ENCODE measurements at regions not wholly inside any gene's neighbourhood (a gene's known extent, or its start where the extent isn't known, plus 50 kb on each side); places are given as distances from the start of the nearest gene placed in this dataset.

- Mint-ChIP-seq H3K27ac (ENCODE audit: unreplicated experiment) (no peak overlapping the region), H3K27me3 (ENCODE audit: low read depth) (no peaks in the 10 kb centered on the region), H3K9me3 (no peaks in the 10 kb centered on the region), H3K4me3 (no peak overlapping the region), H3K36me3 (ENCODE audit: low read depth) (no peaks in the 10 kb centered on the region), H3K4me1 (no peaks in the 10 kb centered on the region)
- TF ChIP-seq, protein P1, sequence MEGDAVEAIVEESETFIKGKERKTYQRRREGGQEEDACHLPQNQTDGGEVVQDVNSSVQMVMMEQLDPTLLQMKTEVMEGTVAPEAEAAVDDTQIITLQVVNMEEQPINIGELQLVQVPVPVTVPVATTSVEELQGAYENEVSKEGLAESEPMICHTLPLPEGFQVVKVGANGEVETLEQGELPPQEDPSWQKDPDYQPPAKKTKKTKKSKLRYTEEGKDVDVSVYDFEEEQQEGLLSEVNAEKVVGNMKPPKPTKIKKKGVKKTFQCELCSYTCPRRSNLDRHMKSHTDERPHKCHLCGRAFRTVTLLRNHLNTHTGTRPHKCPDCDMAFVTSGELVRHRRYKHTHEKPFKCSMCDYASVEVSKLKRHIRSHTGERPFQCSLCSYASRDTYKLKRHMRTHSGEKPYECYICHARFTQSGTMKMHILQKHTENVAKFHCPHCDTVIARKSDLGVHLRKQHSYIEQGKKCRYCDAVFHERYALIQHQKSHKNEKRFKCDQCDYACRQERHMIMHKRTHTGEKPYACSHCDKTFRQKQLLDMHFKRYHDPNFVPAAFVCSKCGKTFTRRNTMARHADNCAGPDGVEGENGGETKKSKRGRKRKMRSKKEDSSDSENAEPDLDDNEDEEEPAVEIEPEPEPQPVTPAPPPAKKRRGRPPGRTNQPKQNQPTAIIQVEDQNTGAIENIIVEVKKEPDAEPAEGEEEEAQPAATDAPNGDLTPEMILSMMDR (conservative IDR thresholded peaks at IDR 0.05): no peak
- DNase-seq (ENCODE audit: low read depth, low spot score): no peak
Observed at GRCh38 chrX:85454295-85454694, 74.8 kb upstream of the POF1B start.

DNA sequence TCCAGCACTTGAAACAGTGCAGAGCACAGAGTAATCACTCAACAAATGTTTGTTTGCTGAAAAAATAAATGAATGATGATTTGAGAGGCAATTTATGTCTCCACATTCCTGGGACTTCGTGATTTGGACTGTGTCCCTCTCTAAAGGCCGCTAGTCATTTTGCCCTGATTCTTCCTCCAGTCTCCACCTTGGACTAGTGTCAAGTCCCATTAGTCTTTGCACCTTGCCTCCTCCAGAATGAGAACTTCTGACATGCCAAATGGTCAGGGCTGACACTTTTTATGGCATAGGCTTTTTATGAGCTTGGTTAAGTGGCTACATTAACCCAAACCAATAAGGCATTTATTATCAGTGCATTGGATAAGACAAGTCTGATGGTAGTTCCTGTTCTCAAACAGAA, 65.1 kb upstream of the POF1B start:
- peaks cover 4% of the 10 kb centered on the region for H3K36me3 Mint-ChIP-seq (ENCODE audit: low read depth)
- no peak overlapping the region for H3K4me3 Mint-ChIP-seq
- H3K27me3 Mint-ChIP-seq (ENCODE audit: low read depth): no peaks in the 10 kb centered on the region
- H3K4me1 Mint-ChIP-seq: no peaks in the 10 kb centered on the region
- DNase-seq (ENCODE audit: low read depth, low spot score): no peak
- peaks cover 21% of the 10 kb centered on the region for H3K9me3 Mint-ChIP-seq
- TF ChIP-seq, protein P1 (conservative IDR thresholded peaks at IDR 0.05): no peak
- H3K27ac Mint-ChIP-seq (ENCODE audit: unreplicated experiment): no peak overlapping the region

Measured in neural crest cell (in vitro differentiated cells).